ENCODE measurements at regions not wholly inside any gene's neighbourhood (a gene's known extent, or its start where the extent isn't known, plus 50 kb on each side); places are given as distances from the start of the nearest gene placed in this dataset.

DNA sequence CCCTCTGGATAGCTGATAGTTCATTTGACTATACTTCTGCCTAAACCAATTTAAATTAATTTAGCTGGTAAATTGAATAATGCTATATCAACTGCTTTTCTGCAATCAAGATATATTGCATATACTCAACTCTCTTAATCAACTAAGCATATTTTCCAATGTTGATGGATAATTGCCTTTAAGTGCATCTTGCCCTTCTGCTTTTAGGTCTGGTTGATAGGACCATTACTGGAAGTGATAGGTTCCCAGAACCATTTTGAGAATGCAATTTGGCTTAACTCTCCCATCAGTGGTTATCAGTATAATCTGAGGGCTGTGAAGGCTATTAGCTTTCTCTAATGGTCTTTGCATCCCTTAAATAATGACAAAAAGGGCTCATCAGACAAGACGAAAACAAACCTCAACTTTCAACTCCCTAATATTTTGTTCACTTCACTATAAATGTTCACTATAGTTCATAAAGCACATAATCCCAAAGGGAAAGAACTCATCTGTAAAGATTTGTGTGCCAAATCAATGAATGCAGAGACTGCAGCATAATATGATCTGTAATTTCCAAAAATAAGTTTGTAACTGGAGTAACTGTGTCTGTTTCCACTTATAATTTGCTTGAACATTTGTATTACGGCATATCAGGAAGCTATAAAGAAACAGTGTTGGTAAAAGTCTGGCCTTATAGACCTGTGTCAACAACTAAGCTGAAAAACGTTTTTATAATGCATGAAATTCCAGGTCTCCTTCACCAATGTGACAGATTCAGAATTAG lies 273.6 kb downstream of the FBXO8 start:
- no peak for TF ChIP-seq POLR2A (IDR thresholded peaks at IDR 0.05)
- TF ChIP-seq, protein P1, sequence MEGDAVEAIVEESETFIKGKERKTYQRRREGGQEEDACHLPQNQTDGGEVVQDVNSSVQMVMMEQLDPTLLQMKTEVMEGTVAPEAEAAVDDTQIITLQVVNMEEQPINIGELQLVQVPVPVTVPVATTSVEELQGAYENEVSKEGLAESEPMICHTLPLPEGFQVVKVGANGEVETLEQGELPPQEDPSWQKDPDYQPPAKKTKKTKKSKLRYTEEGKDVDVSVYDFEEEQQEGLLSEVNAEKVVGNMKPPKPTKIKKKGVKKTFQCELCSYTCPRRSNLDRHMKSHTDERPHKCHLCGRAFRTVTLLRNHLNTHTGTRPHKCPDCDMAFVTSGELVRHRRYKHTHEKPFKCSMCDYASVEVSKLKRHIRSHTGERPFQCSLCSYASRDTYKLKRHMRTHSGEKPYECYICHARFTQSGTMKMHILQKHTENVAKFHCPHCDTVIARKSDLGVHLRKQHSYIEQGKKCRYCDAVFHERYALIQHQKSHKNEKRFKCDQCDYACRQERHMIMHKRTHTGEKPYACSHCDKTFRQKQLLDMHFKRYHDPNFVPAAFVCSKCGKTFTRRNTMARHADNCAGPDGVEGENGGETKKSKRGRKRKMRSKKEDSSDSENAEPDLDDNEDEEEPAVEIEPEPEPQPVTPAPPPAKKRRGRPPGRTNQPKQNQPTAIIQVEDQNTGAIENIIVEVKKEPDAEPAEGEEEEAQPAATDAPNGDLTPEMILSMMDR (IDR thresholded peaks at IDR 0.05): no peak

Measured in heart left ventricle (tissue), 13 donors.